GM12878 (cell line): ENCODE measurements at regions not wholly inside any gene's neighbourhood (a gene's known extent, or its start where the extent isn't known, plus 50 kb on each side); places are given as distances from the start of the nearest gene placed in this dataset.

ENCODE experiments used
- ATAC-seq: fragments of 200-7000 bp; cut with Tn5 transposase; 3 replicates; pipeline ENCODE4 v1.9.1; 2020; ENCODE audit warnings: mild to moderate bottlenecking, moderate library complexity
- BruUV-seq: library from RNA; stranded (reverse); fragments of 400-500 nt; replicated peaks from 2 replicates; lab custom pipeline; 2021; lab: Mats Ljungman, UMichigan
- CTCF ChIA-PET: fragments of 300-600 bp; sonication (Branson Sonifier 250); formaldehyde crosslinking; extraction: SDS; loops from one replicate; lab custom pipeline; 2021; ENCODE audit warnings: inconsistent platforms; lab: Yijun Ruan, JAX
- POLR2A ChIA-PET: fragments of 350-600 bp; formaldehyde crosslinking; extraction: SDS; loops from one replicate; lab custom pipeline; 2021; ENCODE audit warnings: inconsistent platforms; lab: Charles Lee
- RAD21 ChIA-PET: fragments of 300-600 bp; sonication (Branson Sonifier 250); formaldehyde crosslinking; loops from one replicate; lab custom pipeline; 2023; ENCODE audit warnings: antibody characterized with exemption; ENCODE audit not compliant: unreplicated experiment; lab: Charles Lee
- SMC1A ChIA-PET: fragments of 300-600 bp; sonication (Branson Sonifier 250); formaldehyde crosslinking; loops from one replicate; lab custom pipeline; 2023; ENCODE audit not compliant: unreplicated experiment, uncharacterized antibody; lab: Charles Lee
- DNase-seq: peaks from one replicate; pipeline ENCODE4 v3.0.0-alpha.2; 2011; ENCODE audit warnings: low read depth, low spot score
- FAIRE-seq: peaks from 3 replicates; lab custom pipeline; 2011; peaks lifted over from hg19 to GRCh38; lab: Jason Lieb, UNC
- H2AFZ ChIP-seq: 2 replicates; pipeline ENCODE4 v1.6.0; 2011; ENCODE audit warnings: low read depth, low read length, control low read depth; ENCODE audit not compliant: control insufficient read depth
- H3K27ac ChIP-seq: 2 replicates; pipeline ENCODE4 v1.5.1; 2011; ENCODE audit warnings: control low read depth; ENCODE audit not compliant: control insufficient read depth, insufficient read depth
- H3K27me3 ChIP-seq, 2 experiments: replicated peaks in 1 of 2; 2 replicates each; pipeline versions ENCODE4 v1.6.0 to v1.6.1; 2011; ENCODE audit warnings: low read length in 1 of 2; ENCODE audit not compliant: control insufficient read depth in 2 of 2, insufficient read depth in 2 of 2
- H3K36me3 ChIP-seq, 2 experiments: 2 replicates each; pipeline ENCODE4 v1.5.1; 2011; ENCODE audit warnings: low read length in 1 of 2; ENCODE audit not compliant: control insufficient read depth in 2 of 2, insufficient read depth in 2 of 2
- H3K4me1 ChIP-seq: 2 replicates; pipeline ENCODE4 v1.6.1; 2011; ENCODE audit warnings: mild to moderate bottlenecking, low read length, moderate library complexity, mixed read lengths; ENCODE audit not compliant: control insufficient read depth, insufficient read depth
- H3K4me2 ChIP-seq: 2 replicates; pipeline ENCODE4 v1.6.0; 2011; ENCODE audit warnings: control low read depth; ENCODE audit not compliant: control insufficient read depth, insufficient read depth
- H3K4me3 ChIP-seq: fragments of 200-600 bp; sonication (generic); 2 replicates; pipeline ENCODE4 v1.5.1; 2016
- H3K79me2 ChIP-seq: 2 replicates; pipeline ENCODE4 v1.6.0; 2011; ENCODE audit warnings: low read length; ENCODE audit not compliant: control insufficient read depth, insufficient read depth
- H3K9ac ChIP-seq: 2 replicates; pipeline ENCODE4 v1.8.0; 2011; ENCODE audit warnings: low read length, control low read depth, mixed read lengths; ENCODE audit not compliant: control insufficient read depth, insufficient read depth
- H3K9me3 ChIP-seq: replicated peaks from 3 replicates; pipeline ENCODE4 v1.5.1; 2011; ENCODE audit warnings: mild to moderate bottlenecking, low read length; ENCODE audit not compliant: control insufficient read depth, insufficient read depth
- H4K20me1 ChIP-seq: 2 replicates; pipeline ENCODE4 v1.6.0; 2011; ENCODE audit not compliant: control insufficient read depth, insufficient read depth
- CTCF ChIP-seq, 3 experiments: IDR thresholded peaks in 2 of 3; conservative IDR thresholded peaks in 1 of 3; 2 replicates each; pipeline ENCODE4 v1.5.1; 2011; ENCODE audit warnings: low read depth in 3 of 3, low read length in 3 of 3, mild to moderate bottlenecking in 3 of 3, control low read depth in 2 of 3, moderate library complexity in 2 of 3, inconsistent platforms in 1 of 3, mixed read lengths in 1 of 3; ENCODE audit not compliant: control insufficient read depth in 2 of 3, insufficient read depth in 1 of 3; ENCODE audit errors: extremely low read depth in 1 of 3
- POLR2A ChIP-seq: IDR thresholded peaks from 2 replicates; pipeline ENCODE4 v1.6.1; 2011; ENCODE audit warnings: low read depth, mild to moderate bottlenecking, low read length
- RAD21 ChIP-seq: IDR thresholded peaks from 2 replicates; pipeline ENCODE4 v1.6.1; 2011; ENCODE audit warnings: mild to moderate bottlenecking, low read depth, low read length, moderate library complexity; ENCODE audit not compliant: insufficient read depth
- SMC3 ChIP-seq: IDR thresholded peaks from 2 replicates; pipeline ENCODE4 v1.6.1; 2011; ENCODE audit warnings: low read length, improper control_type of control experiment, borderline replicate concordance
- SPI1 ChIP-seq: IDR thresholded peaks from 2 replicates; pipeline ENCODE4 v1.6.1; 2011; ENCODE audit warnings: low read depth, mild to moderate bottlenecking, low read length, moderate library complexity, borderline replicate concordance; ENCODE audit not compliant: insufficient read depth
- YY1 ChIP-seq: IDR thresholded peaks from 2 replicates; pipeline ENCODE4 v1.6.1; 2011; ENCODE audit warnings: low read depth, mild to moderate bottlenecking, low read length
- WGBS: methylation state at CpG from one replicate; pipeline ENCODE4 v1.1.6; 2016; ENCODE audit warnings: low lambda C conversion rate; ENCODE audit not compliant: insufficient replicate concordance, insufficient coverage; ENCODE audit errors: missing lambda C conversion rate; 5-methylcytosine and 5-hydroxymethylcytosine counted together
- in situ Hi-C: fragments of 300-500 bp; cut with MboI; formaldehyde crosslinking; loops from 9 replicates; pipeline ENCODE4 v1.14.3; 2018; ENCODE audit warnings: mixed read lengths
- intact Hi-C: fragments of 100-400 bp; cut with micrococcal nuclease; formaldehyde crosslinking; loops from one replicate; pipeline ENCODE4 v1.14.2; 2022; ENCODE audit not compliant: unreplicated experiment

GRCh38 chr13:76016799-76017400, 380.8 kb downstream of the LMO7 start:
- in situ Hi-C loops (loop anchor here (5.0 kb wide), 2 partner anchors 140 to 330 kb away; no protein-coding TSS in a partner anchor), intact Hi-C loops (loop anchor here (1.0 to 5.0 kb wide), 3 partner anchors 141 to 455 kb away; no protein-coding TSS in a partner anchor)
- Histone ChIP-seq H3K9me3 (no peaks in the 10 kb centered on the region), H3K9ac (no peak overlapping the region), H2AFZ (no peak overlapping the region), H3K79me2 (no peaks in the 10 kb centered on the region), H3K4me2 (no peak overlapping the region), H3K27me3 (no peaks in the 10 kb centered on the region), H3K27ac (no peak overlapping the region), H3K4me3 (no peak overlapping the region), H4K20me1 (no peaks in the 10 kb centered on the region), H3K4me1 (no peaks in the 10 kb centered on the region), H3K36me3 (no peaks in the 10 kb centered on the region)
- DNase-seq (no peak), ATAC-seq (peak; percentile 90), FAIRE-seq (no peak)
- TF ChIP-seq RAD21 (peak; percentile 69), YY1 (0 out of 2 replicates have a peak, but pooled peaks have one; percentile 31), SMC3 (peak; percentile 84), SPI1 (no peak), POLR2A (no peak), CTCF (IDR thresholded peaks at IDR 0.05 in 2 of 3, conservative IDR thresholded peaks at IDR 0.05 in 1 of 3; ENCODE audit: control insufficient read depth in 2 of 3, extremely low read depth in 1 of 3, insufficient read depth in 1 of 3, low read depth in 3 of 3, low read length in 3 of 3) (peak; percentile 57 to 72 (median 60); a peak in 5 of 6 replicates)
- SMC1A ChIA-PET: interaction anchor here (0.8 to 3.0 kb wide), 8 partner anchors 32 to 322 kb away, joined by 3 to 42 read pairs (median 4); no protein-coding TSS in a partner anchor
- BruUV-seq: no TSS peak
- CTCF ChIA-PET: interaction anchor here (0.7 to 5.6 kb wide), 19 partner anchors 10 to 892 kb away, joined by 3 to 83 read pairs (median 5); no protein-coding TSS in a partner anchor
- WGBS: 79% methylated on average over 3 of the region's 3 CpGs
- RAD21 ChIA-PET: interaction anchor here (0.7 to 2.9 kb wide), 10 partner anchors 9 to 886 kb away, joined by 3 to 35 read pairs (median 5); no protein-coding TSS in a partner anchor
- POLR2A ChIA-PET: no interaction called here
